ENCODE measurements at regions not wholly inside any gene's neighbourhood (a gene's known extent, or its start where the extent isn't known, plus 50 kb on each side); places are given as distances from the start of the nearest gene placed in this dataset.

DNA sequence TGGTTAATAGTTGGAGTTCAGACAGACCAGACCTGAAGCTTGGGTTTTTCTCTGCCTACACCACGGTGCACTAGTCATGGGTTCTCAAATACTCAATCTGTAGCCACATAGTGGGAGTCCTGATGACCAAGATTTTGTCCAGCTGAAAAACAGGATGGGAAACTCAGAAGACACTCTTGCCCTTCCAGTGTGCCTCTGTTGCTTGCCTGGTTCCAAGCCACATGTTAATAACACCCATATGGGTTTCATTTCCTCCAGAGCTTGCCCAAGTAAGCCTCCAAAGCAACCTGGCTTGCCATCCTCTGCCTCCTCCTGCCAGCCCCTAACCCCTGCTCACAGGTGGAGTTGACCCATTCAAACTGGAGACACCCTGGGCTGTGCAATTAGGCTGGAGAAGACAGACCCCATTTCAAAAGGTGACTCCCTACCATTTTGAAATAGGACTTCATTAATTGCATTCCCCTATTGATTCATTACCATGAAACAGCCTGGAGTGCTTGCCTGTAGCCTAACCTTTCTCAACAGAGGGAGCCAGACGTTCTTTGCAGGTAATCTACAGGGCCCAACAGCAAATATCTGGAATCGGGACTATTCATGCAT is 108.0 kb upstream of the HABP2 start:
- TF ChIP-seq SP2 (IDR thresholded peaks at IDR 0.05; ENCODE audit: extremely low read depth, low read depth, low read length, poor library complexity, severe bottlenecking) (no peak), POLR2AphosphoS5 (IDR thresholded peaks at IDR 0.05; ENCODE audit: control insufficient read depth, insufficient read depth, low read depth, low read length) (no peak), BRCA1 (IDR thresholded peaks at IDR 0.05) (no peak), BRCA1 (CRISPR knock-in tag; IDR thresholded peaks at IDR 0.05) (no peak), ELF4 (CRISPR knock-in tag; IDR thresholded peaks at IDR 0.05) (no peak), PTTG1 (tag; IDR thresholded peaks at IDR 0.05; ENCODE audit: low read depth) (no peak)
- TF ChIP-seq, protein P1, sequence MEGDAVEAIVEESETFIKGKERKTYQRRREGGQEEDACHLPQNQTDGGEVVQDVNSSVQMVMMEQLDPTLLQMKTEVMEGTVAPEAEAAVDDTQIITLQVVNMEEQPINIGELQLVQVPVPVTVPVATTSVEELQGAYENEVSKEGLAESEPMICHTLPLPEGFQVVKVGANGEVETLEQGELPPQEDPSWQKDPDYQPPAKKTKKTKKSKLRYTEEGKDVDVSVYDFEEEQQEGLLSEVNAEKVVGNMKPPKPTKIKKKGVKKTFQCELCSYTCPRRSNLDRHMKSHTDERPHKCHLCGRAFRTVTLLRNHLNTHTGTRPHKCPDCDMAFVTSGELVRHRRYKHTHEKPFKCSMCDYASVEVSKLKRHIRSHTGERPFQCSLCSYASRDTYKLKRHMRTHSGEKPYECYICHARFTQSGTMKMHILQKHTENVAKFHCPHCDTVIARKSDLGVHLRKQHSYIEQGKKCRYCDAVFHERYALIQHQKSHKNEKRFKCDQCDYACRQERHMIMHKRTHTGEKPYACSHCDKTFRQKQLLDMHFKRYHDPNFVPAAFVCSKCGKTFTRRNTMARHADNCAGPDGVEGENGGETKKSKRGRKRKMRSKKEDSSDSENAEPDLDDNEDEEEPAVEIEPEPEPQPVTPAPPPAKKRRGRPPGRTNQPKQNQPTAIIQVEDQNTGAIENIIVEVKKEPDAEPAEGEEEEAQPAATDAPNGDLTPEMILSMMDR (IDR thresholded peaks at IDR 0.05 in 2 of 3, conservative IDR thresholded peaks at IDR 0.05 in 1 of 3; ENCODE audit: insufficient read depth in 2 of 3, low read depth in 1 of 3, low read length in 3 of 3), result no peak
- TF ChIP-seq, protein P2, sequence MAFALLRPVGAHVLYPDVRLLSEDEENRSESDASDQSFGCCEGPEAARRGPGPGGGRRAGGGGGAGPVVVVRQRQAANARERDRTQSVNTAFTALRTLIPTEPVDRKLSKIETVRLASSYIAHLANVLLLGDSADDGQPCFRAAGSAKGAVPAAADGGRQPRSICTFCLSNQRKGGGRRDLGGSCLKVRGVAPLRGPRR (CRISPR knock-in tag; IDR thresholded peaks at IDR 0.05), result no peak

All from K562 (cell line).